OCI-M2 (cell line): ENCODE measurements at regions not wholly inside any gene's neighbourhood (a gene's known extent, or its start where the extent isn't known, plus 50 kb on each side); places are given as distances from the start of the nearest gene placed in this dataset.

Experiments used
- DNase-seq: peaks from one replicate; lab custom pipeline; 2025; ENCODE audit not compliant: unreplicated experiment; lab: John Stamatoyannopoulos, UW

DNA sequence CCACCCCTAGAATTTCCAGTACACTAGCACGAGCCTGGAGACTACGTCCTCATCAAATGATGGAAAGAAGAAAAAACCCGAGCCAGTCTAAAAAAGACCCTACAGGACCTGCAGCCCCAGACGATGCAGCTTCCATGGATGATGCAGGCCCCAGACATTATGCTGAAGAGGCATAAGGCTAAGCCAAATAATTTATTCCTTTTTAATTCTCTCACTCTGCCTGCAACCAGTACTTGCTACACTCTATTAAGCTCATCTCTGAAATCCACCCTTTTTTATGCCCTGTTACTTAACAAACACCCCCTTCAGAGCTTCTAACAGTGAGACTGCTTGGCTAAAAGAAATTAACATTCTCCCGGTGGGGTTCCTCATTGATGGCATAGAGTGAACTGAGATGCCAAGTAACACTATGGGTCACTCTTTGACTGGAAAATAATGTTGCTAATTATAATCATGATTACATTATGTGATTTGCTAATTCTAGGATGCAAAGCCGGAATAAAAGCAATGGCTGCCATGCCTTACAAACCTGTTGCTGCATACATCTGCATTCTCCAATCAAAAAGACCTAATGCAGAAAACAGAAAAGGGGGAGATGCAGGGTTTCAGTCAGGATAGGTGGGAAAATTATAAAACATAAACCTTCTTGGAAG lies 1462.4 kb downstream of the UQCRFS1 start:
- no peak for DNase-seq

DNA sequence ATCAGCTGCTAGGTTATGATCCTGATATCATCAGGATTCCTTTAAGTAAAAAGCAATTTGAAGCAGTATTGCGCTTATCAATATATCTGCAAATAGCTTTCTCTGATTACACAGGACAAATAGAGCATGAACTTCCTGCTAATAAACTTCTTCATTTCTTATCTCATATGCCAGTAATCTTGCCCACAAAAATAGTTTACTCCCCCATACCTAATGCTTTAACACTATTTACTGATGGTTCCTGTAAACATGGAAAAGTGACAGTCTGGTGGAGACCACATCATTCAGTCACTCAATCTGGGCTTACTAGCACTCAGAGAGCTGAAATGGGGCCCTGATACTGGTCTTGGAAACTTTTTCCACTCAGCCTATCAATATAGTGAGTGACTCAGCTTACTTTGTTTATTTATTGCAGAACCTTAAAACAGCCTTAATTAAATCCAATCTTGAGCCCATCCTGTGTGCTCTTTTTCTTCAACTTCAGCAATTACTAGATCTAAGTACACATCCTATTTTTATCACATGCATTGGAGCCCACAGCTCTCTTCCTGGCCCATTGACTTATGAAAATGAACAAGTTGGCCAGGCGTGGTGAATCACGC lies 1464.3 kb downstream of the UQCRFS1 start:
- no peak for DNase-seq

DNA sequence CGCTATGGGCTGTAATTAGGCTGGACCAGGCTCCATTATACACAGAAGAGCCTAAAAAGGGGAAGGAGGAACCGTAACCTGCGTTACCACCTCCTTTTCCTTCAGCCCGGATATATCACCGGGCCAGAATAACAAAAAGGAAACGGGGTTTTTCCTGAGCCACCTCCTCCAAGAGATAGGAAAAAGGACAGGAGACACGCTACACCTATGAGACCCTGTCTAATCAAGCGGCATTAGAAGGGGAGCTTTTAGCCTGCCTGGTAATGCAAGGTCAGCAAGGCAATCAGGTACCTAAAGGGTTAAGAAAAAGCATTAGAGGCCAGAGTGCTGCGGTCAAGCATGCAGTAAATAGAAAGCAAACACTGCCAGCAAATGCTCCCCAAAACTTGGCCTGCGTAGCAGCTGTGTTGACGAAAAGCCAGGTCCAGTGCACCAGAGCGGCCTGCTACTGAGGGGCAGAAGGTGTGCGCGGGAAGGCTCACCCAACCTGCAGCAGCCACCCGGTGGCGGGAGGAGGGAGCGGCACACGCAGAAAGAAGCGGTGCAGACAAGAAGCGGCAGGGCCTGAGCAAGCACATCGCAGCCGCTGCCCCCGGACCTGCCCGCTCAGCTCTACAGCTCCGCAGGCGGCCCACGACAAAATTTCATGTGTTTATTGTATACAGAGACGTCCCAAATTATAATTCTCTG lies 1466.1 kb downstream of the UQCRFS1 start:
- DNase-seq: no peak

- no peak for DNase-seq
These were observed 1466.9 kb downstream of the UQCRFS1 start for GRCh38 chr19:27745978-27746542.

DNA sequence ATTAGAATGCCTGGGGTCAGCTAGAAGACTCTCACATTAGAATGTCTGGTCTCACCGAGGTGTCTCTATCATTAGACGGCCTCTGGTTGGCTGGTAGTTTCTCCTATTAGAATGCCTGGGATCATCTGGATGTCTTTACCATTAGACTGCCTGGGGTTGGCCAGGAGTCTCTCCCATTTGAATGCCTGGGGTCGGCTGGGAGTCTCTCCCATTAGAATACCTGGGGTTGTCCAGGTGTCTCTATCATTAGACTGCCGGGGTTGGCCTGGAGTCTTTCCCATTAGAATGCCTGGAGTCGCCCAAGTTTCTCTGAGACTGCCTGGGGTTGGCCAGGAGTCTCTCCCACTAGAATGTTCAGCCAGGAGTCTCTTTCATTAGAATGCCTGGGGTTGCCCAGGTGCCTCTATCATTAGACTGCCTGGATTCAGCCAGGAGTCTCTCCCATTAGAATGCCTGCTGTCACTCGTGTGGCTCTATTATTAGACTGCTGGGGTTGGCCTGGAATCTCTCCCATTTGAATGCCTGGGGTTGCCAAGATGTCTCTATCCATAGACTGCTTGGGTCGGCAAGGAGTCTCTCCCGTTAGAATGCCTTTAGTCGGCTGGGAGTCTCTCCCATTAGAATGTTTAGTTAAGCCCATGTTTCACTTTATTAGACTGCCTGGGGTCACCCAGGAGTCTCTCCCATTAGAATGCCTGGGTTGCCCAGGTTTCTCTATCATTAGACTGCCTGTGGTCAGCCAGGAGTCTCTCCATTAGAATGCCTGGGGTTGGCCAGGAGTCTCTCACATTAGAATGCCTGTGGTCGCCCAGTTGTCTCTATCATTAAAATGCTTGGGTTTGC lies 1467.8 kb downstream of the UQCRFS1 start:
- DNase-seq: no peak

DNA sequence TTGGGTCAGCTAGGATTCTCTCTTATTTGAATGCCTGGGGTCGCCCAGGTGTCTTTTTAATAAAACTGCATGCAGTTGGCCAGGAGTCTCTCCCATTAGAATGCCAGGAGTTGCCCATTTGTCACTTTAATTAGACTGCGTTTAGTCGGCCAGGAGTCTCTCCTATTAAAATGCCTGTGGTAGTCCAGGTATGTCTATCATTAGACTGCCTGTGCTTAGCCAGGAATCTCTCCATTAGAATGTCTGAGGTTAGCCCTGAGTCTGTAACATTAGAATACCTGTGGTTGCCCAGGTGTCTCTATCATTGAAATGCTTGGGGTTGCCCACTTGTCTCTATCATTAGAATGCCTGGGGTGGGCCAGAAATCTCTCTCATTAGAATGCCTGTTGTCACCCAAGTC lies 1470.9 kb downstream of the UQCRFS1 start:
- DNase-seq: no peak

- DNase-seq: no peak
These were observed 1471.7 kb downstream of the UQCRFS1 start for GRCh38 chr19:27741236-27741635.

GRCh38 chr19:27740396-27740795 lies 1472.6 kb downstream of the UQCRFS1 start:
- no peak for DNase-seq

- DNase-seq: no peak
These were observed 1474.3 kb downstream of the UQCRFS1 start for GRCh38 chr19:27738569-27739193.

GRCh38 chr19:27736225-27736624 lies 1476.7 kb downstream of the UQCRFS1 start:
- no peak for DNase-seq

- no peak for DNase-seq
These were observed 1477.6 kb downstream of the UQCRFS1 start for GRCh38 chr19:27735314-27735713.

DNA sequence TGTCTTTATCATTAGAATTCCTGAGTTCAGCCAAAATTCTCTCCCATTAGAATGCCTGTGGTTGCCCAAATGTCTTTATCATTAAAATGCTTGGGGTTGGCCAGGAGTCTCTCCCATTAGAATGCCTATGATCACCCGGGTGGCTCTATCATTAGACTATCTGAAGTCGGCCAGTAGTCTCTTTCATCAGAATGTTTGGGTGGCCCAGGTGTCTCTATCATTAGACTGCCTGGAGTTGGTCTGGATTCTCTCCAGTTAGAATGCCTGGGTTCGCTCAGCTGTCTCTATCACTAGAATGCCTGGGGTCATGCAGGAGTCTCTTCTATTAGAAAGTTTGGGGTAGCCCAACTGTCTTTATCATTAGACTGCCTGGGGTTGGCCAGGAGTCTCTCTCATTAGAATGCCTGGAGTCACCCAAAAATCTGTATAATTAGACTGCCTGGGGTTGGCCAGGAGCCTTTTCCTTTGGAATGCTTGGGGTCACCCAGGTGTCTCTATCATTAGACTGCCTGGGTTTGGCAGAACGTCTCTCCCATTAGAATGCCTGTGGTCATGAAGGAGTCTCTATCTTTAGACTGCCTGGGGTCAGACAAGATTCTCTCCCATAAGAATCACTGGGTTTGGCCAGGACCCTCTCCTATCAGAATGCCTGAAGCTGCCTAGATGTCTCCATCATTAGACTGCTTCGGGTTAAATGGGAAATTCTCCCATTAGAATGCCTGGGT lies 1478.3 kb downstream of the UQCRFS1 start:
- no peak for DNase-seq

DNA sequence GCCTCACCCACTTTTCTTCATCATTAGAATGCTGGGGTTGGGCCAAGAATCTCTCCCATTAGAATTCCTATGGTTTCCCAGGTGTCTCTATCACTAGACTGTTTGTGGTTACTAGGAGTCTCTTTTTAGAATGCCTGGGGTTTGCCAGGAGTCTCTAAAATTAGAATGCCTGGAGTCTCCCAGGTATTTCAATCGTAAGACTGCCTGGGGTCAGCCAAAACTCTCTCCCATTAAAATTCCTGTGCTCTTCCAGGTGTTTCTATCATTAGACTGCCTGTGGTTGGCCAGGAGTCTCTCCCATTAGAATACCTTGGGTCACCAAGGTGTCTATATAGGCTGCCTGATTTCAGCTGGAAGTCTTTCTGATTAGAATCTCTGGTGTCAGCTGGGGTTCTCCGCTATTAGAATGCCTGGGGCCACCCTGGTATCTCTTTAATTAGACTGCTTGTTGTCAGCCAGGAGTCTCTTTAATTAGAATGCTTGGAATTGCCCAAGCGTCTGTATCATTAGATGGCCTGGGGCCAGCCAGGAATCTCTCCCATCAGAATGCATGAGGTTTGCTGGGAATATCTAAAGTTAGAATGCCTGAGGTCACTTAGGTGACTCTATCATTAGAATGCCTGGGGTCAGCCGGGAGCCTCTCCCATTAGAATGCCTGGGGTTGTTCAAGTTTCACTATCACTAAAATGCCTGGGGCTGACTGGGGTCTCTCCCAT lies 1479.2 kb downstream of the UQCRFS1 start:
- no peak for DNase-seq

DNA sequence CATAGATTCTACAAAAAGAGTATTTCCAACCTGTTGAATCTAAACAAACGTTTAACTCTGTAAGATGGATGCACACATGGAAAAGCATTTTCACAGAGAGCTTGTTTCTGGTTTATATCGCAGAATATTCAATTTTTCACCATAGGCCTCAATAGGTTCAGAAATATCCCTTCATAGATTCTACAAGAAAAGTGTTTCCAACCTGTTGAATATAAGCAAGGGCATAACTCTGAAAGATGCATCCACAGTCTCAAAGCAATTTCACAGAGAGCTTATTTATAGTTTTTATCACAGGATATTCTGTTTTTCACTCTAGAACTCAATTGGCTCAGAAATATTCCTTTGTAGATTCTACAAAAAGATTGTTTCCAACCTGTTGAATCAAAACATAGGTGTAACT lies 1483.6 kb downstream of the UQCRFS1 start:
- no peak for DNase-seq

GRCh38 chr19:27722625-27723024 lies 1490.3 kb downstream of the UQCRFS1 start:
- no peak for DNase-seq

GRCh38 chr19:27720155-27720554 lies 1492.8 kb downstream of the UQCRFS1 start:
- DNase-seq: no peak

GRCh38 chr19:27719034-27719433 lies 1493.9 kb downstream of the UQCRFS1 start:
- no peak for DNase-seq

- no peak for DNase-seq
These were observed 1494.7 kb downstream of the UQCRFS1 start for GRCh38 chr19:27718234-27718633.

- no peak for DNase-seq
These were observed 1495.1 kb downstream of the UQCRFS1 start for GRCh38 chr19:27717825-27718224.
